ENCODE measurements at regions not wholly inside any gene's neighbourhood (a gene's known extent, or its start where the extent isn't known, plus 50 kb on each side); places are given as distances from the start of the nearest gene placed in this dataset.
"Not testable (repeated sequence)": the region's sequence is repeated elsewhere in the genome, so short reads cannot be mapped to it uniquely, and the experiment has no call there.

GRCh38 chr15:83335542-83335941 lies 51.1 kb upstream of the BNC1 start:
- not testable (repeated sequence) for H3K4me3 ChIP-seq (ENCODE audit: low read depth, low read length); DNase-seq (ENCODE audit: low read depth)

DNA sequence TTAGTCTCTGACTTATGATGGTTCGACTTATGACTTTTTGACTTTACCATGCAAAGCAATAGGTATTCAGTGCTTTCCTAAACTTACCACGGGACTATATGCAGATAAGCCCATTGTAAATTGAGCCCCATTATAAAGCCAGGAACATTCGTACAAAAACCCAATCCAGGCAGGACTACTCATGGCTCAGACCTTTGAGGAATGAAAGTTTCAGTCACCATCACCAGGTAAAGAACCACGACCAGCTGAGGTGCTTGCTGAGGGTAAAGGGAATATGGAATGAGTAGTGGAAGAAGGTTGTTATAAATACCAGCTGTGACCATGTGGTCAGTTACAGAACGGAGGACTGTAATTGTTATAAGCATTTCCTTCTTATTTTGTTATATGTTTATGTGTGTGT lies 54.9 kb upstream of the BNC1 start:
- H3K4me3 ChIP-seq (ENCODE audit: low read depth, low read length) = no peak overlapping the region
- no peak for DNase-seq (ENCODE audit: low read depth)
- TF ChIP-seq CTCF (IDR thresholded peaks at IDR 0.05; ENCODE audit: low read depth, low read length, missing control alignments) = no peak

- DNase-seq (ENCODE audit: low read depth) = no peak
- no peak for TF ChIP-seq CTCF (IDR thresholded peaks at IDR 0.05; ENCODE audit: low read depth, low read length, missing control alignments)
- H3K4me3 ChIP-seq (ENCODE audit: low read depth, low read length) = no peak overlapping the region
Observed at GRCh38 chr15:83340087-83340486, 55.6 kb upstream of the BNC1 start.

- H3K4me3 ChIP-seq (ENCODE audit: low read depth, low read length) = no peak overlapping the region
- DNase-seq (ENCODE audit: low read depth) = no peak
- no peak for TF ChIP-seq CTCF (IDR thresholded peaks at IDR 0.05; ENCODE audit: low read depth, low read length, missing control alignments)
Observed at GRCh38 chr15:83346342-83346741, 61.9 kb upstream of the BNC1 start.

DNA sequence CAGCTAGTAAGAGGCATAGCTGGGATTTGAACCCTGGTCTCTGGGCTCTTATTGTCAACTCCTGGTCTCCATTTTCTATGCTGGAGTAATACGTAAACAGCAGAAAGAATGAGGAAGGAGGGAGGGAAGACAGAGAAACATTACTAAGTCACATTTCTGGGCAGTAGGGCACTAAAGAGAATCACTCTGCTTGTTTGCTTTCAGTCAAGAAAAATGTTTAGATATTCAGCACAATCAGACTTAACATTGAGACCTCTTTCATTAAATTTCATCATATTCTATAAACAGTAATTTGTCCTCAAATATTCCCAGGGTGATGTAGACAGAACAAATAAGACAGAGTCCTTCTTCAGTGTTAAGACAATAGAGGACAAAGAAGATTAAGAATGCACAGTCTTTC lies 67.7 kb upstream of the BNC1 start:
- TF ChIP-seq CTCF (IDR thresholded peaks at IDR 0.05; ENCODE audit: low read depth, low read length, missing control alignments) = no peak
- no peak overlapping the region for H3K4me3 ChIP-seq (ENCODE audit: low read depth, low read length)

DNA sequence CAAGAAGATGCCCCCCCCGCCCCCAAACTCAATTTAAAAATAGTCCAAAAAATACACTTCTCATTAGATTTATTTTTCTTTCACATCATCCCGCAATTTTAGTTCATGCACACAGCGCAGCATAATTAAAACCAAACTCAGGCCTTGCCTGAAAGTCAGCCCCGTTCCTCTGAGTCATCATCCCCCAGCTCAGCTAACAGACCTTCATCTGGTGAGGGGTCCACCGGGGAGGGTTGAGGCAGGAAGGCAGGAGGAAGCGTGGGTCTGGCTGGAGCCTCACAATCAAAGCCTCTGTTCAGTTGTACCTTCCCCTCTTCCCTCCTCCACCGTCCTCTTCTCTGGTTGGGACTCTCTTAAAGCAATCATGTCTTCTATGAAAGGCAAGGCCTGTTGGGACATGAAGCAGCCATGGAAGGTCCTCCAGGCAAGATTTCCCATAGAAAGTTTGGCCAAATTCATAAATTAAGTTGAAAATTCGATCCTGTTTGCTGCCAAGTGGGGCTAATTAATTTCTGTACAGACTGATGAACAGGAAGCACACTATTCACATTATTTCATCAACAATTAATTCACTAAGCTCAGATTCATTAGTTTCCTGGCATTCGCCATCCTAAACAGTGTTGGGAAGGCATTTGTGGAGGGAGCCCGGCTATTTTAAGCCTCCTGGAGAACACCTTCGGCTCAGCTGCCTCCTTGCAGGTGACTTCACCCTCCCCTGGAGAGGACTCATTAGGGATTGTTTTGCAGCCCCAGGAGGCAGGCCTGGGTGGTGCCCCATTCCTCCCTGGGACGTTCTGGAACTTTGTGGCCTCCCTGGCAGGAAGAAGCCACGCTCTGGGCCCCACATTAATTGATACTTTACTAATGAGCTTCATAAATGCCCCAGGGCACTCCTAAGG lies 72.3 kb upstream of the BNC1 start:
- no peak for DNase-seq (ENCODE audit: low read depth)
- no peak for TF ChIP-seq CTCF (IDR thresholded peaks at IDR 0.05; ENCODE audit: low read depth, low read length, missing control alignments)
- no peak overlapping the region for H3K4me3 ChIP-seq (ENCODE audit: low read depth, low read length)

More for the DNA sequence above, 67.7 kb upstream of the BNC1 start:
- no peak for DNase-seq (ENCODE audit: low read depth)

- no peak for TF ChIP-seq CTCF (IDR thresholded peaks at IDR 0.05; ENCODE audit: low read depth, low read length, missing control alignments)
- H3K4me3 ChIP-seq (ENCODE audit: low read depth, low read length) = no peak overlapping the region
- no peak for DNase-seq (ENCODE audit: low read depth)
Observed at GRCh38 chr15:83358972-83359564, 74.6 kb upstream of the BNC1 start.

All from GM12864 (cell line).